GM23248 (cell line): ENCODE measurements at regions not wholly inside any gene's neighbourhood (a gene's known extent, or its start where the extent isn't known, plus 50 kb on each side); places are given as distances from the start of the nearest gene placed in this dataset.

Experiments used
- EZH2 ChIP-seq: fragments of 200-600 bp; sonication (generic); IDR thresholded peaks from 2 replicates; pipeline ENCODE4 v1.6.1; 2018; ENCODE audit warnings: antibody characterized with exemption, mild to moderate bottlenecking; ENCODE audit not compliant: insufficient read depth, poor library complexity, severe bottlenecking
- EZH2phosphoT487 ChIP-seq: fragments of 200-600 bp; sonication (generic); IDR thresholded peaks from 2 replicates; pipeline ENCODE4 v1.6.1; 2018; ENCODE audit warnings: antibody characterized with exemption, moderate library complexity, mild to moderate bottlenecking, low read depth; ENCODE audit not compliant: insufficient read depth

DNA sequence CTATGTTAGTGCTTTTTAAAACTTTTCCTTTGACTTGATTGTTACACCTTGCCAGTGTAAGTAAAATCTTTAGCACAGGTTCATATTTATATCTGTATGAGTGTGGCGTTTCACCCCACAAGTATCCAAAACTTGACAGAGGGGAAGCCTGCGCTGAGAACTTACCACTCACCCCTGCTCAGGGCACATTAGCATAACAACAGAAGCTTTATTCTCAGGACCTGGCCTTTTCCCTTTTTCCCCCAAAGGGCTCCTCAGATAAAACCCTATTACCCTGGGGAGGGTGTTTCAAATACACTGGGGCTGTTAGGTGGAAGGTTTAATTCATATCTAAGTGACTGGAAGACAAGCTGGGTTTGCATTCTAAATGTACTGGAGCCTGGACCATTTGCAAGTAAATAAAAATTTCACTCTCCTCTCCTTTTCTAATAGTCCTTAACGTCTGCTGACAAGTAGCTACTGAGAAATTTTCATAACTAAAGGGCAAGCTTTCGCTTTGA, 276.6 kb downstream of the RNF152 start:
- no peak for TF ChIP-seq EZH2
- no peak for TF ChIP-seq EZH2phosphoT487
